ENCODE measurements at regions not wholly inside any gene's neighbourhood (a gene's known extent, or its start where the extent isn't known, plus 50 kb on each side); places are given as distances from the start of the nearest gene placed in this dataset.

GRCh38 chr4:16290681-16291420, 64.6 kb upstream of the TAPT1 start:
- TF ChIP-seq CTCF (IDR thresholded peaks at IDR 0.05) (no peak), POLR2A (IDR thresholded peaks at IDR 0.05) (no peak)

Data from uterus (tissue), 2 donors.